Endothelial cell (in vitro differentiated cells): ENCODE measurements at regions not wholly inside any gene's neighbourhood (a gene's known extent, or its start where the extent isn't known, plus 50 kb on each side); places are given as distances from the start of the nearest gene placed in this dataset.
"Not testable (repeated sequence)": the region's sequence is repeated elsewhere in the genome, so short reads cannot be mapped to it uniquely, and the experiment has no call there.

ENCODE experiments used
- DNase-seq: peaks from one replicate; pipeline ENCODE4 v3.0.0; 2021; ENCODE audit warnings: low spot score
- H3K27ac Mint-ChIP-seq: one replicate; pipeline ENCODE4 v1.8.0; 2021; ENCODE audit warnings: mixed read lengths, inconsistent platforms; ENCODE audit not compliant: unreplicated experiment
- H3K27me3 Mint-ChIP-seq: one replicate; pipeline ENCODE4 v1.8.0; 2021; ENCODE audit warnings: mild to moderate bottlenecking, moderate library complexity, mixed read lengths, inconsistent platforms; ENCODE audit not compliant: unreplicated experiment
- H3K36me3 Mint-ChIP-seq: one replicate; pipeline ENCODE4 v1.8.0; 2021; ENCODE audit warnings: mild to moderate bottlenecking, low read depth, mixed read lengths, inconsistent platforms; ENCODE audit not compliant: unreplicated experiment
- H3K4me1 Mint-ChIP-seq: one replicate; pipeline ENCODE4 v1.8.0; 2021; ENCODE audit warnings: mild to moderate bottlenecking, mixed read lengths, inconsistent platforms; ENCODE audit not compliant: unreplicated experiment
- H3K4me3 Mint-ChIP-seq: one replicate; pipeline ENCODE4 v1.8.0; 2021; ENCODE audit warnings: mild to moderate bottlenecking, mixed read lengths, inconsistent platforms; ENCODE audit not compliant: unreplicated experiment
- H3K9me3 Mint-ChIP-seq: one replicate; pipeline ENCODE4 v1.8.0; 2021; ENCODE audit warnings: mixed read lengths, inconsistent platforms; ENCODE audit not compliant: unreplicated experiment
- TF ChIP-seq, protein P1 (sequence below): fragments of 200-600 bp; sonication (generic); IDR thresholded peaks from one replicate; pipeline ENCODE4 v1.5.0; 2021; ENCODE audit warnings: antibody characterized with exemption; ENCODE audit not compliant: unreplicated experiment

DNA sequence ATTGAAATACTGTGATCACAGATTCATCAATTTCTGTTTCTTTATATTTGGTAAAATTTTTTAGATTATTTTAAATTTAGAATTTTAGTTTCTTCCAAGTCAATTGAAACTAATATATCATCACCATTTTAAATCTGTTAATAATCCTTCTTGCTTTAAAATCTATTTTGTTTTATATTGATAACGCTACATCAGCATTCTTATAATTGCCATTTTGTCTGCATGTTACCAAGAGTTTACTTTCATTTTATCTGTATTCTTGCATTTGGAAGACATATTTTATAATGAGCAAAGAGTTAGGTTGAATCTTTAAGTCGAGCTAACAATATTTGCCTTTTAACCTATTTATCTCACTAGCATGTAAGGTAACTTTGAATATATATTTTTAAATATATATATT, 890.6 kb downstream of the DNAJB9 start:
- no peaks in the 10 kb centered on the region for H3K27me3 Mint-ChIP-seq
- H3K36me3 Mint-ChIP-seq = no peaks in the 10 kb centered on the region
- H3K27ac Mint-ChIP-seq = no peak overlapping the region
- H3K4me1 Mint-ChIP-seq = no peaks in the 10 kb centered on the region
- no peak for DNase-seq
- H3K9me3 Mint-ChIP-seq = no peaks in the 10 kb centered on the region
- no peak overlapping the region for H3K4me3 Mint-ChIP-seq
- TF ChIP-seq, protein P1, sequence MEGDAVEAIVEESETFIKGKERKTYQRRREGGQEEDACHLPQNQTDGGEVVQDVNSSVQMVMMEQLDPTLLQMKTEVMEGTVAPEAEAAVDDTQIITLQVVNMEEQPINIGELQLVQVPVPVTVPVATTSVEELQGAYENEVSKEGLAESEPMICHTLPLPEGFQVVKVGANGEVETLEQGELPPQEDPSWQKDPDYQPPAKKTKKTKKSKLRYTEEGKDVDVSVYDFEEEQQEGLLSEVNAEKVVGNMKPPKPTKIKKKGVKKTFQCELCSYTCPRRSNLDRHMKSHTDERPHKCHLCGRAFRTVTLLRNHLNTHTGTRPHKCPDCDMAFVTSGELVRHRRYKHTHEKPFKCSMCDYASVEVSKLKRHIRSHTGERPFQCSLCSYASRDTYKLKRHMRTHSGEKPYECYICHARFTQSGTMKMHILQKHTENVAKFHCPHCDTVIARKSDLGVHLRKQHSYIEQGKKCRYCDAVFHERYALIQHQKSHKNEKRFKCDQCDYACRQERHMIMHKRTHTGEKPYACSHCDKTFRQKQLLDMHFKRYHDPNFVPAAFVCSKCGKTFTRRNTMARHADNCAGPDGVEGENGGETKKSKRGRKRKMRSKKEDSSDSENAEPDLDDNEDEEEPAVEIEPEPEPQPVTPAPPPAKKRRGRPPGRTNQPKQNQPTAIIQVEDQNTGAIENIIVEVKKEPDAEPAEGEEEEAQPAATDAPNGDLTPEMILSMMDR = no peak

DNA sequence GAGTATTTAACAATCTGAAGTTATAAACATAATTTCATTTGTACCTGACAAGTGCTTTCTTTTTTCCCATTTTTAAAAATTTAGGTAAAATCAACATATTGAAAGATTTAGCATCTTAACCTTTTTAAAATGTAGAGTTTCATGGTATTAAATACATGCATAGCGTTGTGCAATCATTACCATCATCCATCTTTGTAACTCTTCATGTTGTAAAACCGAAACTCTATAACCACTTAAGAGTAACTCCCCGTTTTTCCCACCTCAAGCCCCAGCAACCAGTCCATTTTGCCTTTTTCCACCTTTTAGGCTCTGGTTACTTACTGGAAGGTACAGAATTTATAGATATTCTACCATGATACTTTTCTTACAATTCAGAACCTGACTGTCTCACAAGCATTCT, 892.5 kb downstream of the DNAJB9 start:
- Mint-ChIP-seq H3K9me3 (no peaks in the 10 kb centered on the region), H3K27me3 (no peaks in the 10 kb centered on the region), H3K4me3 (no peak overlapping the region), H3K4me1 (no peaks in the 10 kb centered on the region), H3K27ac (no peak overlapping the region), H3K36me3 (no peaks in the 10 kb centered on the region)
- TF ChIP-seq, protein P1 = no peak
- DNase-seq = no peak

DNA sequence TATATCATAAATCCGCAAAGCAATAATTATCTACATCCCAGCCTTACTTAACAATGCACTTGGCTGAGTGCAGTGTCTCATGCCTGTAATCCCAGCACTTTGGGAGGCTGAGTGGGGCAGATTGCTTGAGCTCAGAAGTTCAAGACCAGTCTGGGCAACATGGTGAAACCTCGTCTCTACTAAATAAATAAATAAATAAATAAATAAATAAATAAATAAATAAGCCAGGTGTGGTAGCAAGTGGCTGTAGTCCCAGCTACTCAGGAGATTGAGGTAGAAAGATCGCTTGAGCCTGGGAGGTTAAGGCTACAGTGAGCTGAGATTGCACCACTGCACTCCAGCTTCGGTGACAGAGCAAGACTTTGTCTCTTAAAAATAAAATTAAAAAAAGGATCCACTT, 898.1 kb downstream of the DNAJB9 start:
- not testable (repeated sequence) for H3K27ac Mint-ChIP-seq, H3K36me3 Mint-ChIP-seq, H3K9me3 Mint-ChIP-seq

DNA sequence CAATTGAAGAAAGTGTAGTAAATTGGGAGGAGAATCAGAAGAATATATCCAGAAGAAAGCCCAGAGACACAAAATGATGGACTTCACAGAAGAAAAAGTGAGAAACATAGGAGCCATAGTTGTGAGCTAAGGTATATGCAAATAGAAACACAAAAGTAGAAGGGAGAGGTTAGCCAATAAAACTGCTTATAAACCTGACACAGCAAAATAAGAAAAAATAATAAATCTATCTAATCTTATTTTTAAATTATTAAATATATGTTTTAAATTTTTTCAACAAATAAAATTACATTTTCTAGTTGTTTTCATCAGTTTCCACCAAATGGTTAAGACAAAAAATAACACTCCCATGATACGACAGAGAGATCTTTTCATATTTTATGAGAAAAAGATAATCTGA, 903.5 kb downstream of the DNAJB9 start:
- Mint-ChIP-seq H3K9me3 (no peaks in the 10 kb centered on the region), H3K36me3 (no peaks in the 10 kb centered on the region), H3K27ac (no peak overlapping the region), H3K27me3 (no peaks in the 10 kb centered on the region), H3K4me1 (peaks cover 2% of the 10 kb centered on the region), H3K4me3 (no peak overlapping the region)
- TF ChIP-seq, protein P1 = no peak
- DNase-seq = no peak

More for the DNA sequence above, 898.1 kb downstream of the DNAJB9 start:
- H3K4me1 Mint-ChIP-seq, DNase-seq, H3K27me3 Mint-ChIP-seq, H3K4me3 Mint-ChIP-seq: not testable (repeated sequence)

DNA sequence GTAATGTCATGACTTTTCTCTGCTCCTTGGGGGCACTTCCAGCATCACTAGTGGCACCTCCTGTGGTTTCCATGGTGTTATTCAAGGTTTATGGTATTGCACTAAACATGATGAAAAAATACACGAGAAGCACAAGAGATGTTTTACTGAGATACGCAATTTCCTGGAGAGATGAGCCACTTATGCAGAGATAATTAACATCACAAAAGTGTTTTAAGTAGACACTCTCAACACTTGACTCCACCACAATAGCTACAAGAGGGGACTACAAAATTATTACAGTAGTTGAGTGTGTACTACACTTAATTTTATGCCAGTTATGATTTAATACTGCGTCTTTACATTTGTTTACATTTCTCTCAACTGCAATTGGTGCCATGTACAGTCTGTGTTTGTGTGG, 906.7 kb downstream of the DNAJB9 start:
- H3K4me1 Mint-ChIP-seq = no peaks in the 10 kb centered on the region
- no peaks in the 10 kb centered on the region for H3K27me3 Mint-ChIP-seq
- H3K36me3 Mint-ChIP-seq = no peaks in the 10 kb centered on the region
- DNase-seq = no peak
- no peaks in the 10 kb centered on the region for H3K9me3 Mint-ChIP-seq
- TF ChIP-seq, protein P1 = no peak
- H3K4me3 Mint-ChIP-seq = no peak overlapping the region
- H3K27ac Mint-ChIP-seq = no peak overlapping the region

DNA sequence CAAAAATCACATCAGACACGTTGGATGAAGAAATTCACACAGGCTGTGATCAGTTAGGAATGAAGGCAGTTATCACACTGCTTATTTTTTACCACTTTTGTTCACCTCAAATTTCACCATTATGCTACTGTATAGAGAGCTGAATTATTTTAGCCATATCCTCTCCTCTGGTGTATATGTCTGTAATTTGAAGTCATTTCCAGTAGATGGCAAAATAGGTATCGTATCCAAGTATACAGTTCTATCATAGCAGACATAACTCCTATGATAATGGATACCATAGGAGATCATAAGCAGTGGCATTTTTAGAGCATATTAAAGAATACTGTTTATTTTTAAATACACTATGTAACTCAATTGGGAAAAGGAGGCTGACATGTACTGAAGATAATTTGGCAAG, 909.7 kb downstream of the DNAJB9 start:
- Mint-ChIP-seq H3K4me1 (no peaks in the 10 kb centered on the region), H3K9me3 (no peaks in the 10 kb centered on the region), H3K27ac (no peak overlapping the region), H3K4me3 (no peak overlapping the region), H3K36me3 (no peaks in the 10 kb centered on the region), H3K27me3 (no peaks in the 10 kb centered on the region)
- TF ChIP-seq, protein P1 = no peak
- DNase-seq = no peak

DNA sequence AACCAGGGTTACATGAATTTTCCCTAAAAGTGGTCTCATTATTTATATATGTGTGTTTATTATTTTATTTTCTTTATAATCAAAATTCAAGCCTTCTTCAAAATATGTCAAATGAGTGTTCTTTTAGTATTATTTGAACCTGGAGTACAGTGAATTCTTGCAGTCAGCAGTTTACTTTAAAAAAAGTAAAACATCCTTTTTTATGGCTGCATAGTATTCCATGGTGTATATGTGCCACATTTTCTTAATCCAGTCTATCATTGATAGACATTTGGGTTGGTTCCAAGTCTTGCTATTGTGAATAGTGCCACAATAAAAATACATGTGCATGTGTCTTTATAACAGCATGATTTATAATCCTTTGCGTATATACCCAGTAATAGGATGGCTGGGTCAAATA, 920.9 kb downstream of the DNAJB9 start:
- not testable (repeated sequence) for H3K4me3 Mint-ChIP-seq, H3K27ac Mint-ChIP-seq, H3K36me3 Mint-ChIP-seq, H3K9me3 Mint-ChIP-seq, H3K27me3 Mint-ChIP-seq, H3K4me1 Mint-ChIP-seq, DNase-seq
